GM18858 (cell line): ENCODE measurements at regions not wholly inside any gene's neighbourhood (a gene's known extent, or its start where the extent isn't known, plus 50 kb on each side); places are given as distances from the start of the nearest gene placed in this dataset.
"Not testable (repeated sequence)": the region's sequence is repeated elsewhere in the genome, so short reads cannot be mapped to it uniquely, and the experiment has no call there.

Experiments
- ATAC-seq: cut with Tn5 transposase; IDR thresholded peaks from one replicate; pipeline ENCODE4 v1.9.1; 2021; ENCODE audit not compliant: unreplicated experiment

GRCh38 chr10:6830981-6831380 lies 250.9 kb upstream of the PRKCQ start:
- ATAC-seq = not testable (repeated sequence)

DNA sequence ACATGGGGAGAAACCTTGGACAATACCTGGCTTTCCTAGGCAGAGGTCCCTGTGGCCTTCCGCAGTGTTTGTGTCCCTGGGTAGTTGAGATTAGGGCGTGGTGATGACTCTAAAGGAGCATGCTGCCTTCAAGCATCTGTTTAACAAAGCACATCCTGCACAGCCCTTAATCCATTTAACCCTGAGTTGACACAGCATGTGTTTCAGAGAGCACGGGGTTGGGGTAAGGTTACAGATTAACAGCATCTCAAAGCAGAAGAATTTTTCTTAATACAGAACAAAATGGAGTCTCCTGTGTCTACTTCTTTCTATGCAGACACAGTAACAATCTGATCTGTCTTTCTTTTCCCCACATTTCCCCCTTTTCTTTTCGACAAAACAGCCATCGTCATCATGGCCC lies 244.7 kb upstream of the PRKCQ start:
- ATAC-seq = not testable (repeated sequence)

DNA sequence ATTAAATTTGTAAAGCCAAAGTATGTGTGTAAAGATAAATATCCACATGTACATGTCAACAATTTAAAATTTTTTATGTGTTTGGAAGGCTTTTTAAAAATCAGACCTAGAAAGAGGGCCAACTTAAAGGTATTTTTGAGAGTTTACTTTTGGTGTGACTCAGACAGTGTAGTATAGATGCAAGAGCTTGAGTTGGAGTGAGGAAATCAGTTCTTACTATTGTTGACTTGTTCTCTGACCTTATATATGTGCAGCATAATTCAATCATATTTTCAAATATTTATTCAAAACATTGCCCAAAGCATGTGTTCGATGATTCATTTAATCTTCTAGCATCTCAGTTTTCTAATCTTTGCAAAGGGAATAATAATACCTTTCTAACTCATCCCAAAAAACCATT lies 243.7 kb upstream of the PRKCQ start:
- no peak for ATAC-seq

DNA sequence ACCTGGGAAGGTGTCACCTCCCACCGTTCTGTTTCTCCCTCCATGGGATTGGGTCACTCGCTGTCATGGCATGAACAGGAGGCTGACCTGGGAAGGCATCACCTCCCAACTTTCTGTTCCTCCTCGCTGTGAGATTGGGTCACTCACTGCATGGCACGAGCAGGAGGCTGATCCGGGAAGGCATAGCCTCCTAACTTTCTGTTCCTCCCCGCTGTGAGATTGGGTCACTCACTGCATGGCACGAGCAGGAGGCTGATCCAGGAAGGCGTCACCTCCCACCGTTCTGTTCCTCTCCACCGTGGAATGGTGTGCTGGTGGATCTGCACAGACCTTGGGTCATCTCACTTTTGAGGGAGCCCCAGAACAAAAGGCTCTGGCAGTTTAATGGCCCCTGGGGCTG lies 239.2 kb upstream of the PRKCQ start:
- no peak for ATAC-seq

GRCh38 chr10:6817770-6818169 lies 237.7 kb upstream of the PRKCQ start:
- ATAC-seq = no peak

DNA sequence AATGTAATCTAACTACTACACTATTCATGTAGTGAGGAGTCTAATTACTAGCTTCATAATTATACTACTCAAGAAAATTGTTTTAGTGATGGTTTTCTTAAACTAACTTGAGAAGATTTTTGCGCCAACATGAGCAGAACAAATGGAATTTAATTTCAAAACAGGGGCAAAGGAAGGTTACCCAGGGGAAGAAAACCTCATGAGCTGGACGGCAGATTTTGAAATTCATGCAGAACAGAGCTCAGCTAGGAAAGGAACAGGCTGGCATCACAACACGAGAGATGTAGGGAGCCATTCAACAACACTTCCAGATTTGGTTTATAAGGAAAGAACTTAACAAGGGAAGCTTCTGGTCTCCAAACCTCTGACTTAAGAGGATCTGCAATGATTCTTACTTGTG lies 235.3 kb upstream of the PRKCQ start:
- ATAC-seq = no peak

DNA sequence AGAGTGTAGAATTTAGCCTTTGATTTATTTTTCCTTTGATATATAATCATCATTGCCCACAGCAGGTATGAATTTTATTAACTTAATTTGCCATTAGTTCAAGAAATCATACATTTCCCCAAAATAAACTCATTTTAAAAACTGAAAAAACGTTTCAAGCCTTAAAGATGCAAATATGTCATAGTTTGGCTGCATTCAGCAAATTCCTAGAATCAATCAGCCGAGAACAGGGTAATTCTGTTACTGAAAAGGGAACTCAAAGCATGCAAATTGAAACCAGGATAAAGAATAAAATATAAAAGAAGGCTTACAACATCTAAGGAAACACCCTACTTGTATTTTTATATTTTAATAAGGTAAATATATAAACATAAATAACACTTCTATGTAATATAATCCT lies 233.8 kb upstream of the PRKCQ start:
- ATAC-seq = no peak

- ATAC-seq = no peak
Observed at GRCh38 chr10:6813306-6813705, 233.2 kb upstream of the PRKCQ start.

GRCh38 chr10:6811153-6811552 lies 231.1 kb upstream of the PRKCQ start:
- ATAC-seq = no peak

GRCh38 chr10:6803427-6803783 lies 223.3 kb upstream of the PRKCQ start:
- ATAC-seq = no peak

GRCh38 chr10:6802759-6803426 lies 222.8 kb upstream of the PRKCQ start:
- ATAC-seq = no peak

GRCh38 chr10:6796231-6796630 lies 216.2 kb upstream of the PRKCQ start:
- ATAC-seq = no peak

DNA sequence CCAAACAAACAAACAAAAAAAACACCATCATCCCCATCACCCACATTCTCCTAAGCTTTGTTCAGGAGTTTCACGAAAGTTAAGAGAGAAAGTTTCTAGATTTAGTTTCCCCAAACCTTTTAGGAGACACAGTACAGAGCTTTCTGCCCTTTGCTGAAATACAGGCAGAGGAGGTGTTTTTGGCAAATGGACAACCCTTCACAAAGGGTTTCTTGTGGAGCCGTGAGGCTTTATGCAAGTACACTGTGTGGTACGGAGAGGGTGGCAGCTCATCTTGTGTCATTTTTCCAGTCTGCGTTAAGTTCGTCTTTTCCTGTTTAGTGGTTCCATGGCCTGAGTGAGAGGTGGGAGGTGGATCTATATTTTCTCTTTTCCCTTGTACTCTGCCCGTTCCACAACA lies 215.5 kb upstream of the PRKCQ start:
- no peak for ATAC-seq

- not testable (repeated sequence) for ATAC-seq
Observed at GRCh38 chr10:6794841-6795240, 214.8 kb upstream of the PRKCQ start.

- ATAC-seq = no peak
Observed at GRCh38 chr10:6794441-6794840, 214.4 kb upstream of the PRKCQ start.

DNA sequence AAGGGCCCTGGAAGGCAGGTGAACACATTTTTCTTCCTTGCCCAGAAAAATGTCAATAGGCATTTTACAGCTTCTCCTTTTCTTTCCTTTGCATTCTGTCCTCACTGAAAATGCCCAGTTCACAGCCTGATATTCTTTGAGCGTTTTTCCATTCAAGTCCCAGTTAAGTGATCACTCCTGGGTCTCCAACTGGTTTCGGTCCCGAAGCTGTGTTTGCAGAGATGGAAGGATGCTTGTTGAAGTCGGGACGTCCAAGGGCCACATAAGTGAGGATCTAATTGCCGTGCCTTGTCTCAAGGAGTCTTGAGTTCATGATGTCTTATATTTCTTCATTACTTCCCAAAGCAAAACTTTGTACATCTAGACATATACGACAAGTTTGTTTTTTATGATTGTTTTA lies 208.7 kb upstream of the PRKCQ start:
- no peak for ATAC-seq

GRCh38 chr10:6788231-6788630 lies 208.2 kb upstream of the PRKCQ start:
- ATAC-seq = no peak

DNA sequence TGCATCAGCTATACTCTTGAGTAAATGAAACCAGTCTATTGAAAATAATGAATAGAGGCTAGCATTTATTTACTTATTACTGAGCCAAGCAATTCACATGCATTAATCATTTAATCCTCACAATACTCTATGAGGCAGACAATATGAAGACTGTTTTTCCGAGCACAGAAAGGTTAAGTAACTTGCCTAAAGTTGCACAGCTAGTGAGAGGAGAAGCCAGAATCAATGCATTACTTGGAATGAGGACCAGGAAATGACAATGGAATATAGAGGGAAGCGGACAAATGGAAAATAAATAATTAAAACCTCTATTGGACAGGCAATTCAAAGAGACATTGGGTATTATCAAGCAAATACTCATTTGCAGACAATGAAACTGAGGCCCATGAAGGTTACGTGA lies 207.6 kb upstream of the PRKCQ start:
- ATAC-seq = no peak

DNA sequence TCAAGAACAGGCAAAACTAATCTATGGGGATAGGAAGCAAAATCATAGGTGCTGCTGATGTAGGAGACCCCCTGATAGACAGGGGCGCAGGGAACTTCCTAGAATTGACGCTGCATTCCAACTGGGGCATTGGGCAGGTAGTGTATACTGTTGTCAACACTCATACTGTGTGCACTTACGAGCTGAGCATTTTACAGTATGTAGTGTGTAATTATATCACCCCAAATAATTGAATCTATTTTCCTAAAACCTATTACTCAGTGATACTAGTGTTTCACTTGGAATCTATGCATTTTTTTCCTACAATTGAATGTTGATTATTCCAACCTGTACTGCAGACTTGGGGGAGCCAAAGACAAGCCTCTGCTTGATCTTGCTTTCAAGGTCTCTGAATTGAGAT lies 207.0 kb upstream of the PRKCQ start:
- no peak for ATAC-seq

DNA sequence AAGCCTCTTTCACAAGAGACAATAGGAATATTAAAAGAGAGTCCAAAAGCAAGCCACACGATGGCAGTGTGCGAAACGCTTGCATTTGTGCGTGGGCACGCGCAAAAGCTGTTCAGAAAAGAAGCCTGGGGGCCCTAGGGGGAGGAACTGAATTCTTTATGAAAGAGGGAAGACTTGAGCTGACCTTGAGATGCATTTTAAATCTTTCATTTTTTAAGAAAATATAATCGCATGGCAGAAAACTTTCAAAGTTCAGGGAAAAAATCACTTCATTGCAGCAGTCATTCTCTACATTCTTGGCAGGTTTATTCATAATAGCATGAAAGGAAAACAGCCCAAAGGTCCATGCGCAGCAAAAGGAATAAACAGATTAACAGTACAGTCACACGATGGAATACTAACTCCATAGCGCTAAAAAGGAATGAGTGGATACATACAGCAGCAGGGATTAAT lies 206.5 kb upstream of the PRKCQ start:
- ATAC-seq = no peak

- ATAC-seq = not testable (repeated sequence)
Observed at GRCh38 chr10:6784429-6784828, 204.4 kb upstream of the PRKCQ start.

DNA sequence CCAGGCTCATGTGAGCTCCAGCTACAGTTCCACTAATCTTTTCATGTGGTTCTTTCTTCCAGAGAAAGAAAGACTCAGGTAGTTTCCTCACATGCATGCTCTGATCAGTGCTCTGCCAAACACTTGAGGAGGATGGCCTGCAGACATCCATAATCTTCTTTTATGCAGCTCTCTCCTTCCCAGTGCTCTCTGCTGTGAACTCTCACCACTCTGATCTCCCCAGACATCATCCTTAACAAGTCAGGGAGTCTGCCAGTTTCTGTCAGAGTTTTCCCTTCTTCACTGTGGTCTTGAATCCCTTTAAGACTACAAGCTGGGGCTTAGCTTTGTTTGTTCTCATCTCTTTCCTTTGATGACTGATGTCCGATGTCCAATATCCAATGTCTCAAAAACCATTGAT lies 203.4 kb upstream of the PRKCQ start:
- ATAC-seq = no peak

DNA sequence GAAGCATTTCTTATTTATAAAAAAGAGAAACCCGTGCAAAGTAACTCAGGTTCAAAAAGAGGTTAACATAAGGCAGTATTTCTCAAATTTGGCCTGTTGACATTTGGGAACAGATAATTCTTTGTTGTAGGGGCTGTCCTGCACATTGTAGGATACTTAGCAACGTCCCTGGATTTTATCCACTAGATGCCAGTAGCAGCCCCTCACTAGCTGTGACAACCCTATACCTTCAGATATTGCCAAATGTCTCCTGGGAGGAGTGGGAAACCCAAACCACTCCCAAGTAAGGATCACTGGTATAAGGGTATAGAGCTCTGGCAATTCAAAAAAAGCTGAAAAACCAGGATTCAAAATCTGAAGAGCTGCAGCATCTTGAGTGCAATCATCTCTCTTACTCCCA lies 202.3 kb upstream of the PRKCQ start:
- no peak for ATAC-seq
